PC-9 (cell line): ENCODE measurements at regions not wholly inside any gene's neighbourhood (a gene's known extent, or its start where the extent isn't known, plus 50 kb on each side); places are given as distances from the start of the nearest gene placed in this dataset.

Experiments
- BruUV-seq: library from RNA; stranded (reverse); fragments of 400-500 nt; replicated peaks from 2 replicates; lab custom pipeline; 2021; lab: Mats Ljungman, UMichigan
- CTCF ChIA-PET: fragments of 300-600 bp; sonication (Branson Sonifier 250); formaldehyde crosslinking; loops from one replicate; lab custom pipeline; 2022; ENCODE audit warnings: antibody characterized with exemption; lab: Charles Lee
- POLR2A ChIA-PET: fragments of 300-600 bp; sonication (Branson Sonifier 250); formaldehyde crosslinking; loops from one replicate; lab custom pipeline; 2022; ENCODE audit warnings: antibody characterized with exemption; ENCODE audit not compliant: unreplicated experiment; lab: Charles Lee
- DNase-seq, 2 experiments: peaks; one replicate each; pipeline versions ENCODE4 v3.0.0 to v3.0.0-alpha.2; 2015 to 2022; ENCODE audit warnings: mixed read lengths in 1 of 2
- H2AFZ ChIP-seq: fragments of 200-600 bp; sonication (generic); 2 replicates; pipeline ENCODE4 v1.8.1; 2017; ENCODE audit warnings: antibody characterized with exemption
- H3F3A ChIP-seq: fragments of 200-600 bp; sonication (generic); 2 replicates; pipeline ENCODE4 v1.8.1; 2017; ENCODE audit warnings: antibody characterized with exemption, mild to moderate bottlenecking, low read depth; ENCODE audit not compliant: insufficient read depth
- H3K27ac ChIP-seq: fragments of 200-600 bp; sonication (generic); 2 replicates; pipeline ENCODE4 v1.6.1; 2016; ENCODE audit warnings: mixed run types
- H3K27me3 ChIP-seq: fragments of 200-600 bp; sonication (generic); 2 replicates; pipeline ENCODE4 v1.6.1; 2016; ENCODE audit warnings: low read depth, mixed run types; ENCODE audit not compliant: insufficient read depth
- H3K36me3 ChIP-seq: fragments of 200-600 bp; sonication (generic); 2 replicates; pipeline ENCODE4 v1.6.1; 2016; ENCODE audit warnings: low read depth, mixed run types
- H3K4me1 ChIP-seq: fragments of 200-600 bp; sonication (generic); replicated peaks from 2 replicates; pipeline ENCODE4 v1.6.1; 2016; ENCODE audit warnings: mixed run types; ENCODE audit not compliant: insufficient read depth
- H3K4me2 ChIP-seq: fragments of 200-600 bp; sonication (generic); 2 replicates; pipeline ENCODE4 v1.6.1; 2017; ENCODE audit warnings: mixed run types
- H3K4me3 ChIP-seq: fragments of 200-600 bp; sonication (generic); 2 replicates; pipeline ENCODE4 v1.6.1; 2016; ENCODE audit warnings: mixed run types
- H3K79me2 ChIP-seq: fragments of 200-600 bp; sonication (generic); 2 replicates; pipeline ENCODE4 v1.6.1; 2017; ENCODE audit warnings: low read depth, mixed run types
- H3K9me2 ChIP-seq: fragments of 200-600 bp; sonication (generic); 2 replicates; pipeline ENCODE4 v1.8.1; 2017; ENCODE audit warnings: mild to moderate bottlenecking; ENCODE audit not compliant: insufficient read depth
- H3K9me3 ChIP-seq: fragments of 200-600 bp; sonication (generic); 2 replicates; pipeline ENCODE4 v1.8.1; 2016; ENCODE audit warnings: low read depth; ENCODE audit not compliant: insufficient read depth
- H4K20me1 ChIP-seq: fragments of 200-600 bp; sonication (generic); 2 replicates; pipeline ENCODE4 v1.8.1; 2017; ENCODE audit not compliant: insufficient read depth
- CTCF ChIP-seq: fragments of 200-600 bp; sonication (generic); conservative IDR thresholded peaks from 2 replicates; pipeline ENCODE4 v1.6.1; 2017; ENCODE audit warnings: mixed run types, antibody characterized with exemption, mild to moderate bottlenecking, moderate library complexity
- EZH2 ChIP-seq: fragments of 200-600 bp; sonication (generic); IDR thresholded peaks from 2 replicates; pipeline ENCODE4 v1.8.0; 2017; ENCODE audit warnings: antibody characterized with exemption, low read depth
- intact Hi-C: fragments of 100-400 bp; cut with micrococcal nuclease; formaldehyde crosslinking; loops from one replicate; pipeline ENCODE4 v1.10.0; 2022; ENCODE audit not compliant: unreplicated experiment

GRCh38 chr7:21374134-21374533 is 53.7 kb upstream of the SP4 start:
- Histone ChIP-seq H3K27ac (no peak overlapping the region), H2AFZ (no peak overlapping the region), H3K4me1 (no peaks in the 10 kb centered on the region), H3F3A (no peaks in the 10 kb centered on the region), H3K36me3 (no peaks in the 10 kb centered on the region), H3K9me3 (peaks cover 16% of the 10 kb centered on the region), H3K9me2 (no peaks in the 10 kb centered on the region), H3K27me3 (no peaks in the 10 kb centered on the region), H3K4me3 (no peak overlapping the region), H4K20me1 (no peaks in the 10 kb centered on the region), H3K79me2 (no peaks in the 10 kb centered on the region), H3K4me2 (no peak overlapping the region)
- no TSS peak for BruUV-seq
- TF ChIP-seq CTCF (no peak), EZH2 (no peak)
- CTCF ChIA-PET = no interaction called here
- intact Hi-C loops = no loop called here
- DNase-seq = no peak
- POLR2A ChIA-PET = no interaction called here

- ChIA-PET CTCF (interaction anchor here (0.7 kb wide), 1 partner anchor 88 kb away, joined by 8 read pairs; no protein-coding TSS in a partner anchor), POLR2A (no interaction called here)
- no TSS peak for BruUV-seq
- Histone ChIP-seq H2AFZ (no peak overlapping the region), H3K79me2 (no peaks in the 10 kb centered on the region), H3K9me2 (no peaks in the 10 kb centered on the region), H3K27ac (no peak overlapping the region), H3K36me3 (no peaks in the 10 kb centered on the region), H3K9me3 (peaks cover 16% of the 10 kb centered on the region), H3K4me2 (no peak overlapping the region), H4K20me1 (no peaks in the 10 kb centered on the region), H3K27me3 (no peaks in the 10 kb centered on the region), H3K4me3 (no peak overlapping the region), H3F3A (no peaks in the 10 kb centered on the region), H3K4me1 (no peaks in the 10 kb centered on the region)
- intact Hi-C loops = no loop called here
- no peak for TF ChIP-seq EZH2
- no peak for TF ChIP-seq CTCF
- no peak for DNase-seq
Observed at GRCh38 chr7:21377545-21377944, 50.3 kb upstream of the SP4 start.
